Cardiac fibroblast (primary cell): ENCODE measurements at regions not wholly inside any gene's neighbourhood (a gene's known extent, or its start where the extent isn't known, plus 50 kb on each side); places are given as distances from the start of the nearest gene placed in this dataset.

Experiments
- DNase-seq, 2 donors: peaks; one replicate each; pipeline versions ENCODE4 v3.0.0 to v3.0.0-alpha.2; 2010; ENCODE audit warnings: low read depth in 2 of 2
- H3K4me3 ChIP-seq, 2 donors: replicated peaks in 1 of 2; 1 replicate in 1 of 2; 2 replicates in 1 of 2; pipeline ENCODE4 v1.5.1; 2011; ENCODE audit warnings: low read depth in 2 of 2, low read length in 2 of 2, mild to moderate bottlenecking in 2 of 2, moderate library complexity in 1 of 2
- CTCF ChIP-seq: IDR thresholded peaks from one replicate; pipeline ENCODE4 v1.5.1; 2011; ENCODE audit warnings: low read depth, mild to moderate bottlenecking, low read length, inconsistent platforms

DNA sequence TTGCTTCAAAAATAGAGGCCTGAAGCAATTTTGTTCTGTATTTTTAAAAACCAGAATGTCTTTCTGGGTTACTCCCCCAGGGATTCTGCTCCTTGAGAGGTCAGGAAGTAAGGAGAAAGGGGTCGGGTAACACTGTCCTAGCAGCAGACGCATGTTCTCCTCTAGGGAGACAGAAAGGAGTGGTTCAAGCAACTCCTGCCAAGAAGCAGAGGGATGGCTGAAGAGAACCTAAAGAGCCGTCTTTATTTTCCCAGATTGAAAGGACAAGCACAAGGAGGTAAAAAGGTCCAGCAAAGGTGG, 58.0 kb upstream of the SLC4A11 start:
- no peak for DNase-seq

DNA sequence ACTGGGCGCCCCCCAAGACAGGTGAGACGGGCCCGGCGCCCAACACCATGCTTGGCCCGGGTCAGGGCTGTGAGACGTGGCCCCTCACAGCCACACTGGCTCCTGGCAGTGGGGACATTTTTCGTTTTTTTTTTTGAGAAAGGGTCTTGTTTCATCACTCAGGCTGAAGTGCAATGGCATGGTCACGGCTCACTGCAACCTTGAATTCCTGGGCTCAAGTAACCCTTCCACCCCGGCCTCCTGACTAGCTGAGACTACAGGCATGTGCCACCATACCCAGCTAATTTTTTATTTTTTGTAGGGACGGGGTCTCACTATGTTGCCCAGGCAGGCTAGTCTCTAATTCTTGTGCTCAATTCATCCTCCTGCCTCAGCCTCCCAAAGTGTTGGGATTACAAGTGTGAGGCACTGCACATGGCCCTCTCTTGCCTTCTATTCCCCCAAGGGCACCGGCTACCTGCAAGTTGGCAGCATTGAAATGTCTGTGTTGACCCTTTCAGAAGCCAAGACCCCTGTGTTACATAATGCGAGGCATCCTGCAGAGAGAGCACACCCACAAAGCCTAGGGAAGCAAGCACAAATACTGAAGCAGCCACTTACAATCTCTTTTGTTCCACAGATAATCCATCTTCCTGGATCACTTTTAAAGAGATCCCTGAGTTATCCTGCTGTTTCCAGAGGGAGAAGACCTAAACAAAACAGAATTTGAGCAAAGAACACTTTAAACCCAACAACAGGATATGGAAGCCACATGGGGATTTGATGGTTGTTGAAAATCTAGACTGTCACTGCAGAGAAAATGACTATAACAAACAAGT, 57.5 kb upstream of the SLC4A11 start:
- TF ChIP-seq CTCF, result no peak
- no peak for DNase-seq
- H3K4me3 ChIP-seq, result no peak overlapping the region

More for the DNA sequence above, 58.0 kb upstream of the SLC4A11 start:
- TF ChIP-seq CTCF, result no peak
- no peak overlapping the region for H3K4me3 ChIP-seq
